ENCODE measurements at regions not wholly inside any gene's neighbourhood (a gene's known extent, or its start where the extent isn't known, plus 50 kb on each side); places are given as distances from the start of the nearest gene placed in this dataset.

DNA sequence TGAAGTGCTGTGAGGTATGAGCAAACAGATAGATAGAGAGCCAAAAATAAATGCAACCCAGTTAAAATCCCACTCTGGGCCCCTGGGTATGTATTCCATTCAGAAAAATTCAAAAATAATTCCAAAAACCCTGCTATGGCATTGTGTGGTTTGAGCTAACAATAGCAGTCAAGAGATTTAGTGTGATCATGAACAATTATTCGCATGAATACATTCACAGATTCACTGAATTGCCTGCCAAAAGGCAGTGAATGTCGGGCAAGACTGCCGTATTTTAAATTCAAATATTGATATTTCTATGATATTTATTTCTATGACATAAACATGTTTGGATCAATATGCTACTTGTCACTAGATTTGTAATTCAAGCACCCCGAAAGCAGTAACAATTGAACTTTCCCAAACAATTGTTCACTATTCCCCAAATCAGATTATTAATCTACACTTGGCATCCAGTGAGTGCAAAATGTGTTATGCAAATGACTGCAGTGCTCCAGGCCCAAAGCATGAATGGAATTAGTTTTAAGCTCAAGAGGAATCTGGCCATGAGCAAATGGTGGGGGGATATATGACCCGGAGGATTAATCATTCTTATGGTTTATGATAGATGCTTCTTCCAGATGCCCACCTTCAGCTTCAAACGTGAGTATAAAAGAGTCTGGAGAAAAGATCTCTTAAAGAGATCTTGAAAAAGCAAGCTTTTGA, 417.0 kb upstream of the MEIS2 start:
- no peak for DNase-seq (ENCODE audit: low spot score)
- Histone ChIP-seq H3K27ac (no peak overlapping the region), H3F3A (ENCODE audit: low read depth) (no peaks in the 10 kb centered on the region), H4K20me1 (ENCODE audit: low read depth) (no peaks in the 10 kb centered on the region), H3K9ac (no peak overlapping the region), H3K4me2 (no peak overlapping the region), H2AFZ (replicated peaks) (no peak overlapping the region), H3K36me3 (no peaks in the 10 kb centered on the region), H3K27me3 (no peaks in the 10 kb centered on the region), H3K9me3 (ENCODE audit: low read depth) (no peaks in the 10 kb centered on the region), H3K4me1 (no peaks in the 10 kb centered on the region), H3K4me3 (no peak overlapping the region), H3K79me2 (ENCODE audit: low read depth) (no peaks in the 10 kb centered on the region)
- H3K27me3 Mint-ChIP-seq (ENCODE audit: insufficient read depth, low read depth), result no peaks in the 10 kb centered on the region
- H3K36me3 Mint-ChIP-seq, result no peaks in the 10 kb centered on the region
- no peak overlapping the region for H3K27ac Mint-ChIP-seq
- peaks cover 3% of the 10 kb centered on the region for H3K4me1 Mint-ChIP-seq
- H3K9me3 Mint-ChIP-seq, result no peaks in the 10 kb centered on the region
- TF ChIP-seq EZH2 (IDR thresholded peaks at IDR 0.05) (no peak), EZH2phosphoT487 (IDR thresholded peaks at IDR 0.05) (no peak)
- TF ChIP-seq, protein P1, sequence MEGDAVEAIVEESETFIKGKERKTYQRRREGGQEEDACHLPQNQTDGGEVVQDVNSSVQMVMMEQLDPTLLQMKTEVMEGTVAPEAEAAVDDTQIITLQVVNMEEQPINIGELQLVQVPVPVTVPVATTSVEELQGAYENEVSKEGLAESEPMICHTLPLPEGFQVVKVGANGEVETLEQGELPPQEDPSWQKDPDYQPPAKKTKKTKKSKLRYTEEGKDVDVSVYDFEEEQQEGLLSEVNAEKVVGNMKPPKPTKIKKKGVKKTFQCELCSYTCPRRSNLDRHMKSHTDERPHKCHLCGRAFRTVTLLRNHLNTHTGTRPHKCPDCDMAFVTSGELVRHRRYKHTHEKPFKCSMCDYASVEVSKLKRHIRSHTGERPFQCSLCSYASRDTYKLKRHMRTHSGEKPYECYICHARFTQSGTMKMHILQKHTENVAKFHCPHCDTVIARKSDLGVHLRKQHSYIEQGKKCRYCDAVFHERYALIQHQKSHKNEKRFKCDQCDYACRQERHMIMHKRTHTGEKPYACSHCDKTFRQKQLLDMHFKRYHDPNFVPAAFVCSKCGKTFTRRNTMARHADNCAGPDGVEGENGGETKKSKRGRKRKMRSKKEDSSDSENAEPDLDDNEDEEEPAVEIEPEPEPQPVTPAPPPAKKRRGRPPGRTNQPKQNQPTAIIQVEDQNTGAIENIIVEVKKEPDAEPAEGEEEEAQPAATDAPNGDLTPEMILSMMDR (IDR thresholded peaks at IDR 0.05), result no peak
- H3K4me3 Mint-ChIP-seq, result no peak overlapping the region

DNA sequence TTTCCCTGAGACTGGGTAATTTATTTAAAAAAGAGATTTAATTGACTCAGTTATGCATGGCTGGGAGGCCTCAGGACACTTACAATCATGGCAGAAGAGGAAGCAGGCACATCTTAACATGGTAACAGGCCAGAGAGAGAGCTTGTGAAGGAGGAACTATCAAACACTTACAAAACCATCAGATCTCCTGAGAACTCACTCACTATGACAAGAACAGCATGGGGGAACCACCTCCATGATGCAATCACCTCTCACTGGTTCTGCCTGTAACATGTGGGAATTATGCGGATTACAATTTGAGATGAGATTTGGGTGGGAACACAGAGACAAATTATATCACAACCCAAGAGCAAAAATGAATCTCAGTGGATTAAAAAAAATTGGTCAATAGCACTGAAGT, 416.0 kb upstream of the TMCO5A start:
- H3K4me1 Mint-ChIP-seq, result peaks cover 3% of the 10 kb centered on the region
- no peak for DNase-seq (ENCODE audit: low spot score)
- no peaks in the 10 kb centered on the region for H3K27me3 Mint-ChIP-seq (ENCODE audit: insufficient read depth, low read depth)
- Histone ChIP-seq H3K79me2 (ENCODE audit: low read depth) (no peaks in the 10 kb centered on the region), H2AFZ (replicated peaks) (no peak overlapping the region), H3F3A (ENCODE audit: low read depth) (no peaks in the 10 kb centered on the region), H3K36me3 (no peaks in the 10 kb centered on the region), H3K4me1 (no peaks in the 10 kb centered on the region), H3K9ac (no peak overlapping the region), H3K4me2 (no peak overlapping the region), H4K20me1 (ENCODE audit: low read depth) (no peaks in the 10 kb centered on the region), H3K27ac (no peak overlapping the region), H3K27me3 (no peaks in the 10 kb centered on the region), H3K9me3 (ENCODE audit: low read depth) (no peaks in the 10 kb centered on the region), H3K4me3 (no peak overlapping the region)
- H3K4me3 Mint-ChIP-seq, result no peak overlapping the region
- H3K36me3 Mint-ChIP-seq, result no peaks in the 10 kb centered on the region
- no peak overlapping the region for H3K27ac Mint-ChIP-seq
- TF ChIP-seq, protein P1 (IDR thresholded peaks at IDR 0.05), result no peak
- TF ChIP-seq EZH2phosphoT487 (IDR thresholded peaks at IDR 0.05), result no peak
- no peak for TF ChIP-seq EZH2 (IDR thresholded peaks at IDR 0.05)
- H3K9me3 Mint-ChIP-seq, result no peaks in the 10 kb centered on the region

DNA sequence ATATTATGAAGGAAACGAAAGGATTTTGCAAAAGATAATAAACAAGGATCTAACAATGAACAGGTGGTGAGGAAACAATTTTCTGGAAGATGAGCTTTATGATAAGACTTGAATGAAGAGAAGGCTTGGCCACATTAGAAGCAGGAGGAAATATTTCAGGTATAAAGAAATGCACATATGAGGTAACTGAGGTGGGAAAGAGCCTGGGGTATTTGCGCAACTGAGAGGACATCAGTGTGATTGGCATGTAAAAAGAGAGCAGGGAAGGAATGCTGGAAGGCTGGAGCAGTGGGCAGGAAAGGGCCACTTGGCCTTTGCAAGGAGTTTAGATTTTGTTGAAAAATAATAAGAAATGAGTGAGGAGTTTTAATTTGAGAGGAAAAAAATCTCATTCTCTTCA, 414.4 kb upstream of the TMCO5A start:
- H3K9me3 Mint-ChIP-seq, result no peaks in the 10 kb centered on the region
- H2AFZ ChIP-seq (replicated peaks), result no peak overlapping the region
- TF ChIP-seq EZH2 (IDR thresholded peaks at IDR 0.05) (no peak), EZH2phosphoT487 (IDR thresholded peaks at IDR 0.05) (no peak)
- TF ChIP-seq, protein P1 (IDR thresholded peaks at IDR 0.05), result no peak
- H3K27ac Mint-ChIP-seq, result no peak overlapping the region
- H3K4me1 ChIP-seq, result no peaks in the 10 kb centered on the region
- H3K9ac ChIP-seq, result no peak overlapping the region
- H3K4me2 ChIP-seq, result no peak overlapping the region
- no peak for DNase-seq (ENCODE audit: low spot score)
- no peaks in the 10 kb centered on the region for H3K79me2 ChIP-seq (ENCODE audit: low read depth)
- no peaks in the 10 kb centered on the region for H3F3A ChIP-seq (ENCODE audit: low read depth)
- no peaks in the 10 kb centered on the region for H4K20me1 ChIP-seq (ENCODE audit: low read depth)
- no peaks in the 10 kb centered on the region for H3K27me3 Mint-ChIP-seq (ENCODE audit: insufficient read depth, low read depth)
- no peak overlapping the region for H3K4me3 Mint-ChIP-seq
- H3K4me1 Mint-ChIP-seq, result peaks cover 3% of the 10 kb centered on the region
- no peak overlapping the region for H3K4me3 ChIP-seq
- no peaks in the 10 kb centered on the region for H3K36me3 ChIP-seq
- no peaks in the 10 kb centered on the region for H3K36me3 Mint-ChIP-seq
- no peaks in the 10 kb centered on the region for H3K9me3 ChIP-seq (ENCODE audit: low read depth)
- H3K27me3 ChIP-seq, result no peaks in the 10 kb centered on the region
- H3K27ac ChIP-seq, result no peak overlapping the region

Data from neural progenitor cell (in vitro differentiated cells).